Thyroid gland (tissue), 4 donors: ENCODE measurements at regions not wholly inside any gene's neighbourhood (a gene's known extent, or its start where the extent isn't known, plus 50 kb on each side); places are given as distances from the start of the nearest gene placed in this dataset.

Experiments
- POLR2A ChIP-seq, 2 donors: fragments of 450-650 bp; IDR thresholded peaks; one replicate each; pipeline ENCODE4 v1.6.1; 2017; ENCODE audit warnings: antibody characterized with exemption in 2 of 2, mild to moderate bottlenecking in 2 of 2, moderate library complexity in 1 of 2
- TF ChIP-seq, protein P1 (sequence below), 6 experiments: fragments of 200-600 bp in 3 of 6; fragments of 450-650 bp in 3 of 6; sonication (generic) in 3 of 6; IDR thresholded peaks; one replicate each; pipeline ENCODE4 v1.5.1; 2016 to 2019; ENCODE audit warnings: antibody characterized with exemption in 6 of 6, mild to moderate bottlenecking in 2 of 6, inconsistent platforms in 1 of 6, moderate library complexity in 1 of 6

DNA sequence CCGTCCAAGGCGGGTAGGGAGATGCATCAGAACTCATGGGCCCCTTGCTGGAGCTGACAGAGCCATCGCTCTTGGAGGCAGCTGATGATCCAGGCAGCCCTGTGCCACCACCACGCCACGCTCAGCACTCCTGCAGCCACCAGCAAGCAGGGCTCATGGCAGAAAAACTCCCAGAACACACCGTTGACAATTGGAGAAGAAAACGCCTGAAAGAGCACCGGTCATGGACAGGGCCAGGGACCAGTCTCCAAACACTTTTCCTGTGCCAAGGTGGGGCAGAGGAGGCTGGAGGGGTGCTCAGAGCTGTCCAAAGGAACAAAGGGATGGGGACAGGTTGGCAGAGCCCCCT lies 132.2 kb downstream of the FOXL1 start:
- no peak for TF ChIP-seq POLR2A (IDR thresholded peaks at IDR 0.05)
- TF ChIP-seq, protein P1, sequence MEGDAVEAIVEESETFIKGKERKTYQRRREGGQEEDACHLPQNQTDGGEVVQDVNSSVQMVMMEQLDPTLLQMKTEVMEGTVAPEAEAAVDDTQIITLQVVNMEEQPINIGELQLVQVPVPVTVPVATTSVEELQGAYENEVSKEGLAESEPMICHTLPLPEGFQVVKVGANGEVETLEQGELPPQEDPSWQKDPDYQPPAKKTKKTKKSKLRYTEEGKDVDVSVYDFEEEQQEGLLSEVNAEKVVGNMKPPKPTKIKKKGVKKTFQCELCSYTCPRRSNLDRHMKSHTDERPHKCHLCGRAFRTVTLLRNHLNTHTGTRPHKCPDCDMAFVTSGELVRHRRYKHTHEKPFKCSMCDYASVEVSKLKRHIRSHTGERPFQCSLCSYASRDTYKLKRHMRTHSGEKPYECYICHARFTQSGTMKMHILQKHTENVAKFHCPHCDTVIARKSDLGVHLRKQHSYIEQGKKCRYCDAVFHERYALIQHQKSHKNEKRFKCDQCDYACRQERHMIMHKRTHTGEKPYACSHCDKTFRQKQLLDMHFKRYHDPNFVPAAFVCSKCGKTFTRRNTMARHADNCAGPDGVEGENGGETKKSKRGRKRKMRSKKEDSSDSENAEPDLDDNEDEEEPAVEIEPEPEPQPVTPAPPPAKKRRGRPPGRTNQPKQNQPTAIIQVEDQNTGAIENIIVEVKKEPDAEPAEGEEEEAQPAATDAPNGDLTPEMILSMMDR (IDR thresholded peaks at IDR 0.05): no peak
